ENCODE measurements at regions not wholly inside any gene's neighbourhood (a gene's known extent, or its start where the extent isn't known, plus 50 kb on each side); places are given as distances from the start of the nearest gene placed in this dataset.

- TF ChIP-seq CTCF (IDR thresholded peaks at IDR 0.05) (no peak), EP300 (IDR thresholded peaks at IDR 0.05; ENCODE audit: low read depth) (no peak), POLR2AphosphoS5 (IDR thresholded peaks at IDR 0.05) (no peak)
Observed at GRCh38 chr10:6973899-6974298, 393.8 kb upstream of the PRKCQ start.

Data from transverse colon (tissue), 4 donors.